HepG2 (cell line): ENCODE measurements at regions not wholly inside any gene's neighbourhood (a gene's known extent, or its start where the extent isn't known, plus 50 kb on each side); places are given as distances from the start of the nearest gene placed in this dataset.

Experiments
- ATAC-seq: fragments of 200-7000 bp; cut with Tn5 transposase; 3 replicates; pipeline ENCODE4 v1.9.1; 2020; ENCODE audit warnings: mild to moderate bottlenecking, moderate library complexity
- BruUV-seq: library from RNA; stranded (reverse); fragments of 400-500 nt; replicated peaks from 2 replicates; lab custom pipeline; 2021; lab: Mats Ljungman, UMichigan
- CTCF ChIA-PET: fragments of 300-600 bp; formaldehyde crosslinking; extraction: SDS; loops from one replicate; lab custom pipeline; 2021; ENCODE audit warnings: low total read pairs, inconsistent platforms, low intra/inter-chr PET ratio; lab: Yijun Ruan, JAX
- POLR2A ChIA-PET: fragments of 350-600 bp; sonication (Branson Sonifier 250); formaldehyde crosslinking; loops from one replicate; lab custom pipeline; 2020; ENCODE audit warnings: antibody characterized with exemption, inconsistent platforms; lab: Yijun Ruan, JAX
- DNase-seq: peaks from one replicate; pipeline ENCODE4 v3.0.0-alpha.2; 2015; ENCODE audit warnings: low spot score
- FAIRE-seq: peaks from 3 replicates; lab custom pipeline; 2011; peaks lifted over from hg19 to GRCh38; lab: Jason Lieb, UNC
- H2AFZ ChIP-seq: one replicate; pipeline ENCODE4 v1.6.1; 2011; ENCODE audit warnings: low read length, inconsistent platforms
- H3K27ac ChIP-seq: fragments of 300-600 bp; 3 replicates; pipeline ENCODE4 v1.8.0; 2011; ENCODE audit warnings: mixed run types, mild to moderate bottlenecking, mixed read lengths, low read length, inconsistent platforms; ENCODE audit not compliant: insufficient read depth; ENCODE audit errors: extremely low read length
- H3K27me3 ChIP-seq, 2 experiments: fragments of 200-600 bp in 1 of 2; 2 replicates in 1 of 2; 3 replicates in 1 of 2; pipeline versions ENCODE4 v1.6.0 to v1.8.0; 2011; ENCODE audit warnings: low read length in 2 of 2, mild to moderate bottlenecking in 2 of 2, moderate library complexity in 2 of 2, inconsistent platforms in 1 of 2; ENCODE audit not compliant: insufficient read depth in 2 of 2, control insufficient read depth in 1 of 2
- H3K36me3 ChIP-seq, 2 experiments: fragments of 200-600 bp in 1 of 2; replicated peaks in 1 of 2; 2 replicates in 1 of 2; 3 replicates in 1 of 2; pipeline versions ENCODE4 v1.5.1 to v1.8.0; 2011; ENCODE audit warnings: low read length in 2 of 2, inconsistent platforms in 1 of 2; ENCODE audit not compliant: insufficient read depth in 2 of 2, control insufficient read depth in 1 of 2
- H3K4me1 ChIP-seq: 2 replicates; pipeline ENCODE4 v1.5.1; 2012; ENCODE audit warnings: low read length, inconsistent platforms; ENCODE audit not compliant: insufficient read depth
- H3K4me2 ChIP-seq: 2 replicates; pipeline ENCODE4 v1.6.0; 2011; ENCODE audit warnings: low read depth, low read length, inconsistent platforms
- H3K4me3 ChIP-seq, 3 experiments: fragments of 200-600 bp in 1 of 3; sonication (generic), shearing (Covaris generic) in 1 of 3; replicated peaks in 1 of 3; 2 replicates each; pipeline ENCODE4 v1.5.1; 2011 to 2016; ENCODE audit warnings: low read length in 3 of 3, inconsistent platforms in 2 of 3, low read depth in 2 of 3, mild to moderate bottlenecking in 2 of 3, control low read depth in 1 of 3, mixed read lengths in 1 of 3; ENCODE audit not compliant: insufficient read depth in 1 of 3
- H3K79me2 ChIP-seq: one replicate; pipeline ENCODE4 v1.6.1; 2011; ENCODE audit warnings: low read length, inconsistent platforms; ENCODE audit not compliant: insufficient read depth
- H3K9ac ChIP-seq: 2 replicates; pipeline ENCODE4 v1.6.0; 2011; ENCODE audit warnings: mild to moderate bottlenecking, low read depth, low read length, inconsistent platforms; ENCODE audit not compliant: insufficient read depth
- H3K9me3 ChIP-seq: 2 replicates; pipeline ENCODE4 v1.5.1; 2012; ENCODE audit warnings: mild to moderate bottlenecking, low read length
- H4K20me1 ChIP-seq: 2 replicates; pipeline ENCODE4 v1.6.0; 2011; ENCODE audit warnings: inconsistent platforms, mild to moderate bottlenecking, low read length, moderate library complexity; ENCODE audit not compliant: insufficient read depth
- ELF4 ChIP-seq: sonication (generic); formaldehyde crosslinking; IDR thresholded peaks from 2 replicates; pipeline ENCODE4 v1.5.0; 2020; ENCODE audit warnings: missing genetic modification reagents, mild to moderate bottlenecking, moderate library complexity, borderline replicate concordance
- ETV5 ChIP-seq: IDR thresholded peaks from 2 replicates; pipeline ENCODE4 v1.6.1; 2018; ENCODE audit warnings: missing biosample characterization, missing genetic modification reagents, inconsistent platforms, borderline replicate concordance
- HHEX ChIP-seq: IDR thresholded peaks from 2 replicates; pipeline ENCODE4 v1.6.1; 2016; ENCODE audit warnings: control low read depth
- HMG20A ChIP-seq: IDR thresholded peaks from 2 replicates; pipeline ENCODE4 v1.6.1; 2016; ENCODE audit warnings: borderline replicate concordance
- RORA ChIP-seq: sonication (generic); formaldehyde crosslinking; IDR thresholded peaks from 2 replicates; pipeline ENCODE4 v1.5.0; 2020; ENCODE audit warnings: mild to moderate bottlenecking, missing genetic modification reagents, moderate library complexity
- SIX4 ChIP-seq: sonication (generic); formaldehyde crosslinking; IDR thresholded peaks from 2 replicates; pipeline ENCODE4 v1.4.0; 2020; ENCODE audit warnings: missing genetic modification reagents
- SP2 ChIP-seq: sonication (generic); formaldehyde crosslinking; IDR thresholded peaks from 2 replicates; pipeline ENCODE4 v1.5.1; 2020; ENCODE audit warnings: mild to moderate bottlenecking, missing genetic modification reagents
- TCF7 ChIP-seq: sonication (generic); IDR thresholded peaks from 2 replicates; pipeline ENCODE4 v1.6.1; 2016; ENCODE audit warnings: antibody characterized with exemption, low read depth
- XBP1 ChIP-seq: sonication (generic); formaldehyde crosslinking; IDR thresholded peaks from 2 replicates; pipeline ENCODE4 v1.5.0; 2020; ENCODE audit warnings: missing genetic modification reagents
- ZNF264 ChIP-seq: sonication (generic); formaldehyde crosslinking; IDR thresholded peaks from 2 replicates; pipeline ENCODE4 v1.4.0; 2020; ENCODE audit warnings: missing genetic modification reagents
- ZNF432 ChIP-seq: sonication (generic); formaldehyde crosslinking; IDR thresholded peaks from 2 replicates; pipeline ENCODE4 v1.5.0; 2020; ENCODE audit warnings: missing genetic modification reagents, mild to moderate bottlenecking, borderline replicate concordance
- ZNF549 ChIP-seq: sonication (generic); formaldehyde crosslinking; IDR thresholded peaks from 2 replicates; pipeline ENCODE4 v1.5.0; 2020; ENCODE audit warnings: missing genetic modification reagents
- ZNF619 ChIP-seq: sonication (generic); formaldehyde crosslinking; IDR thresholded peaks from 2 replicates; pipeline ENCODE4 v1.4.0; 2020; ENCODE audit warnings: mild to moderate bottlenecking, missing genetic modification reagents
- ZNF772 ChIP-seq: sonication (generic); formaldehyde crosslinking; IDR thresholded peaks from 2 replicates; pipeline ENCODE4 v1.5.0; 2020; ENCODE audit warnings: mild to moderate bottlenecking, missing genetic modification reagents
- ZNF891 ChIP-seq: sonication (generic); formaldehyde crosslinking; IDR thresholded peaks from 2 replicates; pipeline ENCODE4 v1.5.0; 2020; ENCODE audit warnings: mild to moderate bottlenecking, missing genetic modification reagents
- in situ Hi-C: cut with HindIII; loops from 2 replicates; pipeline ENCODE4 v1.10.0; 2017; ENCODE audit warnings: low pct_unique_long_range_greater_than_20kb; ENCODE audit not compliant: extremely low pct_ligation_motif_present
- intact Hi-C: fragments of 100-400 bp; cut with micrococcal nuclease; formaldehyde crosslinking; loops from one replicate; pipeline ENCODE4 v1.10.0; 2022; ENCODE audit not compliant: unreplicated experiment
- TF ChIP-seq, protein P1 (sequence below): sonication (generic); formaldehyde crosslinking; IDR thresholded peaks from 2 replicates; pipeline ENCODE4 v1.5.0; 2020; ENCODE audit warnings: missing genetic modification reagents, mild to moderate bottlenecking, borderline replicate concordance
- TF ChIP-seq, protein P2 (sequence below): sonication (generic); formaldehyde crosslinking; IDR thresholded peaks from 2 replicates; pipeline ENCODE4 v1.5.0; 2020; ENCODE audit warnings: mild to moderate bottlenecking, missing genetic modification reagents

DNA sequence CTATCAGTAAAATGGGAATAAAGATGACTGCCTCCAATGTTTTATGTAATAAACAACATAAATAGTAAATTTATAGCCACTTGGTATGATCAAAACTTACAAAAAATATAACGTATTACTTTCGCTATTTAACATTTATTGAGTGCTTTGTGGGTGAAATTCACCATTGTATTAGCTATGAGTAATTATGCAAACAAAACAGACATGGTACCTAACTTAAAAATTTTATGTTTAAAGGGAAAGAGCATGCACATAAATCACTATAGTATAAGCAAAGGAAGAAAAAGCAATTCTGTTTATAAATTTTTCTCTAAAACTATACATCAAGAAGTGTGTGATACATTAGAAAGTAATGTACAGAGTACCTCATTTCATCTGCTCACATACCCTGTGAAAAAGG lies 1046.2 kb downstream of the NCAM2 start (continued):
- TF ChIP-seq SIX4 (CRISPR knock-in tag), result no peak
- TF ChIP-seq, protein P1, sequence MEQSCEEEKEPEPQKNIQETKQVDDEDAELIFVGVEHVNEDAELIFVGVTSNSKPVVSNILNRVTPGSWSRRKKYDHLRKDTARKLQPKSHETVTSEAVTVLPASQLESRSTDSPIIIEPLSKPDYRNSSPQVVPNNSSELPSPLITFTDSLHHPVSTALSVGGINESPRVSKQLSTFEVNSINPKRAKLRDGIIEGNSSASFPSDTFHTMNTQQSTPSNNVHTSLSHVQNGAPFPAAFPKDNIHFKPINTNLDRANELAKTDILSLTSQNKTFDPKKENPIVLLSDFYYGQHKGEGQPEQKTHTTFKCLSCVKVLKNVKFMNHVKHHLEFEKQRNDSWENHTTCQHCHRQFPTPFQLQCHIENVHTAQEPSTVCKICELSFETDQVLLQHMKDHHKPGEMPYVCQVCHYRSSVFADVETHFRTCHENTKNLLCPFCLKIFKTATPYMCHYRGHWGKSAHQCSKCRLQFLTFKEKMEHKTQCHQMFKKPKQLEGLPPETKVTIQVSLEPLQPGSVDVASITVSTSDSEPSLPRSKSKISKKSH, result no peak
- TF ChIP-seq HMG20A (CRISPR knock-in tag), result no peak
- TF ChIP-seq ZNF264, result no peak
- TF ChIP-seq ZNF891 (CRISPR knock-in tag), result no peak
- TF ChIP-seq, all 625 proteins: peak for 0

DNA sequence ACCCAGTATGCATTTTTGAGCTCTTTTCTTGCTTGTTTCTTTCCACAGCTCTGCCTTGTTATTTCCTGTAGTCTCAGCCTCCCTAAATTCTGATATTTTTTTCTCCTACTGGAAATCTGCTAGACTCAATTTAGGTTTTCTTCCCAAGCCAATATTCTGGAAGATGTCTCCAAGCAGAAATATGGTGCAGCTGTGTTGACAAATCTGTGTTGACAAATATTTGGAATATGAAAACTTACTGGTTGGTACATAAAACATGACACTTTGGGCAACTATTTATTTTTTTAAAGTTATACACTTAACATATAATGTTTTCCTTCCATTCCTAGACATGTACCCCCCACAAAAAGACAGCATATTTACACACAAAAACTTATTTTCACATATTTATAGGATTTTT lies 1048.4 kb downstream of the NCAM2 start:
- H3K27ac ChIP-seq, result no peak overlapping the region
- H3K4me2 ChIP-seq, result no peak overlapping the region
- ATAC-seq (no peak), DNase-seq (no peak), FAIRE-seq (no peak)
- intact Hi-C loops, result no loop called here
- ChIA-PET CTCF (no interaction called here), POLR2A (no interaction called here)
- no peaks in the 10 kb centered on the region for H3K27me3 ChIP-seq
- no peaks in the 10 kb centered on the region for H3K79me2 ChIP-seq
- in situ Hi-C loops, result no loop called here
- BruUV-seq, result no TSS peak
- H4K20me1 ChIP-seq, result no peaks in the 10 kb centered on the region
- H3K9ac ChIP-seq, result no peak overlapping the region
- no peaks in the 10 kb centered on the region for H3K36me3 ChIP-seq
- H3K4me1 ChIP-seq, result no peaks in the 10 kb centered on the region
- H2AFZ ChIP-seq, result no peak overlapping the region
- no peak overlapping the region for H3K4me3 ChIP-seq
- peaks cover 72% of the 10 kb centered on the region for H3K9me3 ChIP-seq
- TF ChIP-seq ETV5 (CRISPR knock-in tag), result no peak
- no peak for TF ChIP-seq ZNF549 (CRISPR knock-in tag)
- TF ChIP-seq, protein P2, sequence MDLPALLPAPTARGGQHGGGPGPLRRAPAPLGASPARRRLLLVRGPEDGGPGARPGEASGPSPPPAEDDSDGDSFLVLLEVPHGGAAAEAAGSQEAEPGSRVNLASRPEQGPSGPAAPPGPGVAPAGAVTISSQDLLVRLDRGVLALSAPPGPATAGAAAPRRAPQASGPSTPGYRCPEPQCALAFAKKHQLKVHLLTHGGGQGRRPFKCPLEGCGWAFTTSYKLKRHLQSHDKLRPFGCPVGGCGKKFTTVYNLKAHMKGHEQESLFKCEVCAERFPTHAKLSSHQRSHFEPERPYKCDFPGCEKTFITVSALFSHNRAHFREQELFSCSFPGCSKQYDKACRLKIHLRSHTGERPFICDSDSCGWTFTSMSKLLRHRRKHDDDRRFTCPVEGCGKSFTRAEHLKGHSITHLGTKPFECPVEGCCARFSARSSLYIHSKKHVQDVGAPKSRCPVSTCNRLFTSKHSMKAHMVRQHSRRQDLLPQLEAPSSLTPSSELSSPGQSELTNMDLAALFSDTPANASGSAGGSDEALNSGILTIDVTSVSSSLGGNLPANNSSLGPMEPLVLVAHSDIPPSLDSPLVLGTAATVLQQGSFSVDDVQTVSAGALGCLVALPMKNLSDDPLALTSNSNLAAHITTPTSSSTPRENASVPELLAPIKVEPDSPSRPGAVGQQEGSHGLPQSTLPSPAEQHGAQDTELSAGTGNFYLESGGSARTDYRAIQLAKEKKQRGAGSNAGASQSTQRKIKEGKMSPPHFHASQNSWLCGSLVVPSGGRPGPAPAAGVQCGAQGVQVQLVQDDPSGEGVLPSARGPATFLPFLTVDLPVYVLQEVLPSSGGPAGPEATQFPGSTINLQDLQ, result no peak
- no peak for TF ChIP-seq HHEX
- TF ChIP-seq SP2 (CRISPR knock-in tag), result no peak
- TF ChIP-seq ZNF432 (CRISPR knock-in tag), result no peak
- no peak for TF ChIP-seq TCF7
- TF ChIP-seq RORA (CRISPR knock-in tag), result no peak
- no peak for TF ChIP-seq ZNF619
- TF ChIP-seq ELF4 (CRISPR knock-in tag), result no peak
- TF ChIP-seq ZNF772, result no peak
- no peak for TF ChIP-seq XBP1 (CRISPR knock-in tag)
